ENCODE measurements at regions not wholly inside any gene's neighbourhood (a gene's known extent, or its start where the extent isn't known, plus 50 kb on each side); places are given as distances from the start of the nearest gene placed in this dataset.
"Not testable (repeated sequence)": the region's sequence is repeated elsewhere in the genome, so short reads cannot be mapped to it uniquely, and the experiment has no call there.

DNA sequence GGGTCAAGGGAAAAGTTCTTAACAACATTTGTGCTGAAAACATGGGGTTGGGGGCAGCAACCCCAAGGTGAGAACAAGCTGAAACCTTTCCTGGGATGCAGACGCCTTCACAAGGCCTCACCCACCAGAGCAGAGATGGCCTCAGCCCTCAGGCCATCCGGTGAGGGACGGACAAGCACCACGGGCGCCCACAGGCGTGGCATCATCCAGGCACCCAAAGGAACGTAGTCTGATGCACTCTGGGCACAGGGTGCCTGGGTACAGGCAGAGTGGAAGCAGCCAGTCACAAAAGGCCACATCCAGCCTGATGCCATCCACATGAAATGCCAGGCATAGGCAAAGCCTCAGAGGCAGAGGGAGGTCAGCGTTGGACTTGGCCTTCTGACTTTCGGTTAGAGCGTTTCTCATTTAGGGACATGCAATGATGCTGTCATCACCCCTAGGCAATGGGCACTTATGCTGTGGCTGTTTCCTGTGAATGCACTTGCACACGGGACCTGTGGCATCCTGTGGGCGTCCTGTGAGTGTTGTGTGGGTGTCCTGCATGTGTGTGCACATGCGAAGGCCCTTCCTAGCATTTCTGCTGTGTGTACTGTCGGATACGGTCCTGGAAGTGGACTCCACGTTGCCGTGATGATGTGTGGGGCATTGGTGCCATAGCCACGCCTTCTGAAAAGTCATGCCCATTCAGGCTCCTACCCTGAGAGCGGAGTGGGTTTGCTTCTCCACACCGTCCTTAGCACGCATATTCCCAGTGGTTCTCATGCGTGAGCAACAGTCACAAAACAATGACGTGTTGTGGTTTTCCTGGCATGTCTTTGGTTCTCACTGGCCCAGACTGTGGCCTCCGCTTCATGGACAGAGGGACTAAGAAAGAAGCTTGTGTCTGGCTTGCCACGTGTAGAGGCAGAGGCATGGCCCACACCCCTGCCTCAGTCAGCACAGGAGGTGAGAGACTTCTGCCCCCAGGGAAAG lies 52.7 kb upstream of the ZNF469 start:
- H3K36me3 ChIP-seq: no peaks in the 10 kb centered on the region
- no peak for TF ChIP-seq EP300 (IDR thresholded peaks at IDR 0.05)
- H3K27ac ChIP-seq: no peak overlapping the region
- H3K27me3 ChIP-seq: no peaks in the 10 kb centered on the region
- no peak for DNase-seq
- no peak overlapping the region for H3K4me3 ChIP-seq
- no peaks in the 10 kb centered on the region for H3K9me3 ChIP-seq
- 83 to 89% (median 87%) methylated on average over 24 to 25 of the region's 25 CpGs for WGBS, 5 donors
- peaks cover 0 to 12% (median 4%) of the 10 kb centered on the region in 4 donors for H3K4me1 ChIP-seq
- intact Hi-C loops (cut with DNase I; ENCODE audit: low total_unique reads): no loop called here

DNA sequence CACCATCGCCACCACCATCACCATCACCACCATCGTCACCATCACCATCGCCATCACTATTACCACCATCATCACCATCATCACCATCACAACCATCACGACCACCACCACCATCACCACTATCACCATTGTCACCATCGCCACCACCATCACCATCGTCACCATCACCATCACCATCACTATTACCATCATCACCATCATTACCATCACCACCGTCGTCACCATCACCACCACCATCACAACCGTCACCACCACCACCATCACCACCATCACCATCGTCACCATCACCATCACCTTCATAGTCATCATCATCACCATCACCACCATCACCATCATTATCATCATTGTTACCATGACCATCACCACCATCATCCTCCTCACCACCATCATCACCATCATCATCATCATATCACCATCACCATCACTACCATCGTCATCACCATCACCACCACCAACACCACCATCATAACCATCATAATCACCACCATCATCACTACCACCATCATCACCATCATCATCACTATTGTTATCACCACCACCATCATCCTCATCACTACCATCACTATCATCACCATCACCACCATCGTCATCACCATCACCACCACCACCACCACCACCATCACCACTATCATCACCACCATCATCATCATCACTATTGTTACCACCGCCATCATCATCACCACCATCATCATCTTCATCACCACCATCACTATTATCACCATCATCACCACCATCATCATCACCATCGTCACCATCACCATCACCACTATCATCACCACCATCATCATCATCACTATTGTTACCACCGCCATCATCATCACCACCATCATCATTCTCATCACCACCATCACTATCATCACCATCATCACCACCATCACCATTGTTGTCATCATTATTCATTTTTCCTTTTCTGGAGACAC lies 51.5 kb upstream of the ZNF469 start:
- intact Hi-C loops (cut with DNase I; ENCODE audit: low total_unique reads): no loop called here
- Histone ChIP-seq H3K27me3 (no peaks in the 10 kb centered on the region), H3K4me1 (peaks cover 0 to 12% (median 4%) of the 10 kb centered on the region in 4 donors), H3K36me3 (no peaks in the 10 kb centered on the region), H3K9me3 (no peaks in the 10 kb centered on the region), H3K4me3 (no peak overlapping the region), H3K27ac (no peak overlapping the region)
- 92 to 97% (median 95%) methylated on average over 15 of the region's 15 CpGs for WGBS, 5 donors
- no peak for TF ChIP-seq EP300 (IDR thresholded peaks at IDR 0.05)
- TF ChIP-seq POLR2A (IDR thresholded peaks at IDR 0.05): no peak
- TF ChIP-seq, protein P1, sequence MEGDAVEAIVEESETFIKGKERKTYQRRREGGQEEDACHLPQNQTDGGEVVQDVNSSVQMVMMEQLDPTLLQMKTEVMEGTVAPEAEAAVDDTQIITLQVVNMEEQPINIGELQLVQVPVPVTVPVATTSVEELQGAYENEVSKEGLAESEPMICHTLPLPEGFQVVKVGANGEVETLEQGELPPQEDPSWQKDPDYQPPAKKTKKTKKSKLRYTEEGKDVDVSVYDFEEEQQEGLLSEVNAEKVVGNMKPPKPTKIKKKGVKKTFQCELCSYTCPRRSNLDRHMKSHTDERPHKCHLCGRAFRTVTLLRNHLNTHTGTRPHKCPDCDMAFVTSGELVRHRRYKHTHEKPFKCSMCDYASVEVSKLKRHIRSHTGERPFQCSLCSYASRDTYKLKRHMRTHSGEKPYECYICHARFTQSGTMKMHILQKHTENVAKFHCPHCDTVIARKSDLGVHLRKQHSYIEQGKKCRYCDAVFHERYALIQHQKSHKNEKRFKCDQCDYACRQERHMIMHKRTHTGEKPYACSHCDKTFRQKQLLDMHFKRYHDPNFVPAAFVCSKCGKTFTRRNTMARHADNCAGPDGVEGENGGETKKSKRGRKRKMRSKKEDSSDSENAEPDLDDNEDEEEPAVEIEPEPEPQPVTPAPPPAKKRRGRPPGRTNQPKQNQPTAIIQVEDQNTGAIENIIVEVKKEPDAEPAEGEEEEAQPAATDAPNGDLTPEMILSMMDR (IDR thresholded peaks at IDR 0.05): no peak
- TF ChIP-seq POLR2AphosphoS5 (IDR thresholded peaks at IDR 0.05): no peak
- DNase-seq: no peak

DNA sequence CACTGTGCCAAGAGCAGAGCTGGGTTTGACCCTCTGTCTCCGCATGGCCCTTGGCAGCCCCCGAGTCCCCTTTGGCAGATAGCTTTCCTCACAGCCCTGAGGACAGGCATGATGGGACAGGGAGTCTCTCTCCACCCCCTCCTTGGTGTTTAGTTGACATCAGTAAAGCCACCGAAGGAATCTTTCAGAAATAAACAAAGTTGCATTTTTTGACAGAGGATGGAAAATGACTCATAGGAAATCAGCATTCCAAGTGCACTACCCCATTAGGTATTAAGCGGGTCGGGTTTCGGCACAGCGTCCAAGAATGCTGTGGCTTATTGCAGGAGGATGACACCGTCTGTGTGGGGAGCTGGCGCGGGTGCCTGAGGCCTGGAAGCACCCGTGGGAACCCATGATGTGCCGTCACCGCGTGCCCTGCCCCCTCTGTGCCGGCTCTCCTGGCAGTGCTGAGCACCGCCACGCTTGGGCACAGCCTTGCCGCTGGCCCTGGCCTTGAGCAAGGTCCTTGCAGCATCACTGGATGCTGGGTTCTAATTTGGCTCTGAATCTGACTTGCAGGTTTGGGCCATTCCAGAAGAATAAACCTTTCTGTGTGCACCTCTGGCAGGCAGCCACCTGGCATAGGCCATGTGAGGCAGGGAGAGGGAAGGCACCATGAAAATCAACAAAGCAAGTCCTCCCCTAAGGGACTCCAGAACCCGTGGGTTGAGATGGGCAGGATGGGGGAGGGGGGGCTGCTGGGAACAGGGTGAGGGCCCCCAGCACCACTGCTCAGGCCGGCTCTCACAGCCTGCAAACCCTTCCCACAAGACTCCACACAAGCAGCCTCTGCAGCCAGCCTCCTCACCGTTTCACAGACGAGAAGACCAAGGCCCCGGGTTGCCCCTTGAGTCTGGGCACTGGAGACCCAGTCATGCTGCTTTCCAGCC lies 50.5 kb upstream of the ZNF469 start:
- Histone ChIP-seq H3K9me3 (no peaks in the 10 kb centered on the region), H3K27me3 (no peaks in the 10 kb centered on the region), H3K4me1 (peaks cover 0 to 12% (median 4%) of the 10 kb centered on the region in 4 donors), H3K4me3 (no peak overlapping the region), H3K36me3 (no peaks in the 10 kb centered on the region), H3K27ac (peak overlapping the region in 3 of 5 donors; percentile 22 to 50 (median 34))
- peak; percentile 36 to 49 for DNase-seq
- TF ChIP-seq POLR2A (IDR thresholded peaks at IDR 0.05) (no peak), POLR2AphosphoS5 (IDR thresholded peaks at IDR 0.05) (peak; percentile 30 to 74 (median 38)), EP300 (IDR thresholded peaks at IDR 0.05) (no peak)
- TF ChIP-seq, protein P1 (IDR thresholded peaks at IDR 0.05): no peak
- intact Hi-C loops (cut with DNase I; ENCODE audit: low total_unique reads): no loop called here
- WGBS, 5 donors: 53 to 73% (median 69%) methylated on average over 19 to 23 of the region's 23 CpGs

DNA sequence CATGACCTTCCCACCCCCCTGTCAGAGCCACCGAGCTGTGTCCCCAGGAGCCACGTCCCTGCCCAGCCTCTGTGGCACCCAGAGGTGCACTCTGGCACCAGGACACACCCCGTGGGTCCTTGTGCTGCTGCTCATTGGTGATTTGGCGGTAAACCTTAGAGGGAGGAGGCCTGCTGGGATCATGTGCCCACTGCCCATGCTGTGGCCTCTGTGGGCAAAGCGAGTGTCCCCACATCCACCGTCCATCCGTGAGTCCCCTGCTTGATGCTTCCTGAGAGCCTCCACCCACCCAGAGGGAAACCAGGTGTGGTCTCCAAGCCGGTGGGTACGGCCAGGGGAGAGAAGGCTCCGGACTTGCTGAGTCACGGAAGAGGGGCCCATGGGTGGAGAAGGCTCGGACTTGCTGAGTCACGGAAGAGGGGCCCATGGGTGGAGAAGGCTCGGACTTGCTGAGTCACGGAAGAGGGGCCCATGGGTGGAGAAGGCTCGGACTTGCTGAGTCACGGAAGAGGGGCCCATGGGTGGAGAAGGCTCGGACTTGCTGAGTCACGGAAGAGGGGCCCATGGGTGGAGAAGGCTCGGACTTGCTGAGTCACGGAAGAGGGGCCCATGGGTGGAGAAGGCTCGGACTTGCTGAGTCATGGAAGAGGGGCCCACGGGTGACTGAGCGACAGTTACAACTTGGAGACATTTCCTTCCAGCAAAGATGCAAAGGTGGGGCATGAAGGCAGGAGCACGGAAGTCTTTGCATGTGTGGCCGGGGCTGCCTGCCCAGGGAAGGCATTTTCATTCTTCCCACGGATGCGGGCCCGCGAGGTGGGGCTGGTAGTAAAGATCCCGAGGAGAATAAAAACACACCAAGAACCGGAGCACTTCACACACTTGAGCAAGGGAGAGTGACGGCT lies 49.6 kb upstream of the ZNF469 start:
- intact Hi-C loops (cut with DNase I; ENCODE audit: low total_unique reads); H3K4me3 ChIP-seq; H3K36me3 ChIP-seq; DNase-seq; H3K27me3 ChIP-seq; H3K9me3 ChIP-seq: not testable (repeated sequence)
- WGBS, 5 donors: 56 to 74% (median 64%) methylated on average over 18 to 27 of the region's 33 CpGs
- H3K27ac ChIP-seq: peak overlapping the region in 2 of 5 donors; percentile 34 to 50
- H3K4me1 ChIP-seq: peaks cover 0 to 12% (median 4%) of the 10 kb centered on the region in 4 donors
